HCEC 1CT (cell line): ENCODE measurements at regions not wholly inside any gene's neighbourhood (a gene's known extent, or its start where the extent isn't known, plus 50 kb on each side); places are given as distances from the start of the nearest gene placed in this dataset.

Experiments
- DNase-seq: peaks from one replicate; pipeline ENCODE4 v3.0.0-alpha.2; 2017

DNA sequence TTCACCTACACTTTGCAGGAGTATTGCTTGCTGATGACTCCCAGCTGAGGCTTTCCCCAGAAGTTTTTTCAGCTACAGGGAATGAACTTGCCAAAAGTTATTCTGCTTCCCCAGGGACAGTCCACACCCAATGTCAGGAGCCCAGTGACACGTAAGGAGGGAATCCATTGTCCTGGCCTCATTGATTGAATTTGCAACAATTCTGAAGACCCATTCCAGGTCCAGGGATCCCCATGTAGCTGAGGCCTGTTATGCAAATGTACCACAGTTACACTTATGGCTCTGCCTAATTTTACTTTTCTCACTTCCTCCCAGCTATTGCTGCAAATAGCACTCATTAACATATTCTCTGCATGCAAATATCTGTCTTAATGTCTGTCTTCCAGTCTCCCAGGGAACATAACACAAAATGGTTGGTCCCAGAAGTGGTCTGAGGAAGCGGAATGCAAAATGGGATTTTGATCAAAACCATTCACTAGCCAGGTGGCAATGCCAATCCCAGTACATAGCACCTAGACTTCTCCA is 113.7 kb upstream of the ACTRT1 start:
- DNase-seq = no peak

DNA sequence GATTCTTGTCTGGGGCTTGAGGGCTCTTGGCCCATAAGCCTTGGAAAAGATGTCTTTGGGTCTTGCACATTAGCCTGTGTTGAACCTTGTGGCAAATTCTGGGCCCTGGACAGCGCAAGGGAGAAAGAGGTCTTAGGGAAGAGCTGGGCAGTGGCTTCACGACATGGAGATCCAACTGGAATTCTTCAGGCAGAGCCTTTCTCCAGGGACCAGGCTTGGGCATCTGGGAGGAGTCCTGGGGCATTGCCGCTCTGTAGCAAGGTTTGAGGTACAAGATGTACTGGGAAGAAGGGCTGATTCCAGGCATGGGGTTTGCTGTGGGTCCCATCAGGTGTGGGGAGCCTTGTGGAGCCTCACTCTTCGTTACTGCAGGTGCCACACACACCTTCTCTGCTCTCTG is 104.0 kb upstream of the ACTRT1 start:
- no peak for DNase-seq

DNA sequence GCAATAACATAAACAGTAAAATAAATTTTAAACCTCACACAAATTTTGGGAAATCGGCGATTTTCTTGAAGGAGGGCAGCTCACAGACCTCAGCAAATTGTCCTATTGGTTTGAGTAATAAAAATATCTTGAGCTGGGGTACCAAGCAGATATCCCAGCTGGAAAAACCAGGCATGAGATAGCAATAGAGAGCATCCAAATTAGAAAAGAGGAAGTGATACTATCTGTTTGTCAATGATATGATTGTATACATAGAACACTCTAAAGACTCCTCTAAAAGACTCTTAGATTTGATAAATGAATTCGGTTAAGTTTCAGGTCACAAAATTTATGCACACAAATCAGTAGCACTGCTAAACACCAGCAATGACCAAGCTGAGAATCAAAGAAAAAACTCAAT is 90.5 kb upstream of the ACTRT1 start:
- no peak for DNase-seq

DNA sequence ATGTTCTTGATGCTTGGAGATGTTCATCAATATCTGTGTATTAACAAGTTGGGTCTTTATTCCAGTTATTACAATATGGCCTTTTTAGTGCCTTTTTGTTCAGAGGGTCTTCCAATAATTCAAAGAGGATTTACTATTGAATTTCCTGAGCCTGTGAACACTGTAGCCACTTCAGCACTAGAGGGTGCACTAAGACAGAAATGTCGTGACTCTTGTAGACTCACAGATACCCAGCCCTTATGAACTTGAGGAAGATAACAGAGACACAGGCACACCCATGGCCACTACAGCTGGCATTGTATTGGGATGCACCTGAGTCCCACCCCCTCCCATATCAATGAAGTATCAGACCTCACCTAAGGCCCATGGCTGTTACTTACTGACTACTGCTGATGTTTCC is 54.4 kb upstream of the ACTRT1 start:
- no peak for DNase-seq

DNA sequence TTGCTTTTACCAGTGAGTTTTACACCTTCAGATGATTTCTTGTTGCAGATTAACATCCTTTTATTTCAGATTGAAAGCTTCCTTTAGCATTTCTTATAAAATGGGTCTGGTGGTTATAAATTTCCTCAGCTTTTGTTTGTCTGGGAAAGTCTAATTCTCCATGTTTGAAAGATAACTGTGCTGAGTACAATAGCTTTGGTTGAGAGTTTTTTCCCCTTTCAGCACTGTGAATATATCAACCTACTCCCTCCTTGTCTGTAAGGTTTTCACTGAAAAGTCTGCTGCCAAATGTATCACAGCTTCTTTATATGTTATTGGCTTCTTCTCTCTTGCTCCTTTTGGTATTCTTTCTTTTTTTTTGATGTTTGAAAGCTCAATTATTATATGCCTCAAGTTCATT is 53.5 kb upstream of the ACTRT1 start:
- no peak for DNase-seq
